HL-60 (cell line): ENCODE measurements at regions not wholly inside any gene's neighbourhood (a gene's known extent, or its start where the extent isn't known, plus 50 kb on each side); places are given as distances from the start of the nearest gene placed in this dataset.

Experiments
- GABPA ChIP-seq: IDR thresholded peaks from 2 replicates; pipeline ENCODE4 v1.6.1; 2012; ENCODE audit warnings: low read depth
- POLR2AphosphoS5 ChIP-seq: IDR thresholded peaks from 2 replicates; pipeline ENCODE4 v1.6.1; 2012; ENCODE audit warnings: low read depth
- SPI1 ChIP-seq: IDR thresholded peaks from 2 replicates; pipeline ENCODE4 v1.6.1; 2012; ENCODE audit warnings: low read depth, mild to moderate bottlenecking, borderline replicate concordance
- TF ChIP-seq, protein P1 (sequence below): IDR thresholded peaks from one replicate; pipeline ENCODE4 v1.5.1; 2011; ENCODE audit warnings: low read length, control low read depth, inconsistent platforms; ENCODE audit not compliant: insufficient read depth
- TF ChIP-seq, protein P2 (sequence below): IDR thresholded peaks from 2 replicates; pipeline ENCODE4 v1.6.1; 2012; ENCODE audit warnings: low read depth; ENCODE audit not compliant: insufficient replicate concordance

DNA sequence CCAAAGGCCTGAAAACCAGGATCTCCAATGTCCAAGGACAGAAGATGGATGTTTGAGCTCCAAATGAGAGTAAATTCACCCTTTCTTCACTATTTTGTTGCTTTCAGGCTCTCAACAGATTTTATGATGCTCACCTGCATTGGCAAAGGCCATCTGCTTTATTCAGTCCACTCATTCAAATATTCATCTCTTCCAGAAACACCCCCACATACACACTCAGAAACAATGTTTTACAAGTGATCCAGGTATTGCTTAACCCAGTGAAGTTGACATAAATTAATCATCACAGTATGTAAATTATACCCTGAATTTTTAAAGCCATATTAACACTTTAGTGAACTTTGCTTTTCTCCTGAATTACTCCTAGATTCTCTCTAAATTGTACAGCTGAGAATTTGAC lies 63.3 kb downstream of the DUSP6 start:
- TF ChIP-seq, protein P1, sequence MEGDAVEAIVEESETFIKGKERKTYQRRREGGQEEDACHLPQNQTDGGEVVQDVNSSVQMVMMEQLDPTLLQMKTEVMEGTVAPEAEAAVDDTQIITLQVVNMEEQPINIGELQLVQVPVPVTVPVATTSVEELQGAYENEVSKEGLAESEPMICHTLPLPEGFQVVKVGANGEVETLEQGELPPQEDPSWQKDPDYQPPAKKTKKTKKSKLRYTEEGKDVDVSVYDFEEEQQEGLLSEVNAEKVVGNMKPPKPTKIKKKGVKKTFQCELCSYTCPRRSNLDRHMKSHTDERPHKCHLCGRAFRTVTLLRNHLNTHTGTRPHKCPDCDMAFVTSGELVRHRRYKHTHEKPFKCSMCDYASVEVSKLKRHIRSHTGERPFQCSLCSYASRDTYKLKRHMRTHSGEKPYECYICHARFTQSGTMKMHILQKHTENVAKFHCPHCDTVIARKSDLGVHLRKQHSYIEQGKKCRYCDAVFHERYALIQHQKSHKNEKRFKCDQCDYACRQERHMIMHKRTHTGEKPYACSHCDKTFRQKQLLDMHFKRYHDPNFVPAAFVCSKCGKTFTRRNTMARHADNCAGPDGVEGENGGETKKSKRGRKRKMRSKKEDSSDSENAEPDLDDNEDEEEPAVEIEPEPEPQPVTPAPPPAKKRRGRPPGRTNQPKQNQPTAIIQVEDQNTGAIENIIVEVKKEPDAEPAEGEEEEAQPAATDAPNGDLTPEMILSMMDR = no peak
- TF ChIP-seq GABPA = no peak
- TF ChIP-seq POLR2AphosphoS5 = no peak
- no peak for TF ChIP-seq SPI1
- TF ChIP-seq, protein P2, sequence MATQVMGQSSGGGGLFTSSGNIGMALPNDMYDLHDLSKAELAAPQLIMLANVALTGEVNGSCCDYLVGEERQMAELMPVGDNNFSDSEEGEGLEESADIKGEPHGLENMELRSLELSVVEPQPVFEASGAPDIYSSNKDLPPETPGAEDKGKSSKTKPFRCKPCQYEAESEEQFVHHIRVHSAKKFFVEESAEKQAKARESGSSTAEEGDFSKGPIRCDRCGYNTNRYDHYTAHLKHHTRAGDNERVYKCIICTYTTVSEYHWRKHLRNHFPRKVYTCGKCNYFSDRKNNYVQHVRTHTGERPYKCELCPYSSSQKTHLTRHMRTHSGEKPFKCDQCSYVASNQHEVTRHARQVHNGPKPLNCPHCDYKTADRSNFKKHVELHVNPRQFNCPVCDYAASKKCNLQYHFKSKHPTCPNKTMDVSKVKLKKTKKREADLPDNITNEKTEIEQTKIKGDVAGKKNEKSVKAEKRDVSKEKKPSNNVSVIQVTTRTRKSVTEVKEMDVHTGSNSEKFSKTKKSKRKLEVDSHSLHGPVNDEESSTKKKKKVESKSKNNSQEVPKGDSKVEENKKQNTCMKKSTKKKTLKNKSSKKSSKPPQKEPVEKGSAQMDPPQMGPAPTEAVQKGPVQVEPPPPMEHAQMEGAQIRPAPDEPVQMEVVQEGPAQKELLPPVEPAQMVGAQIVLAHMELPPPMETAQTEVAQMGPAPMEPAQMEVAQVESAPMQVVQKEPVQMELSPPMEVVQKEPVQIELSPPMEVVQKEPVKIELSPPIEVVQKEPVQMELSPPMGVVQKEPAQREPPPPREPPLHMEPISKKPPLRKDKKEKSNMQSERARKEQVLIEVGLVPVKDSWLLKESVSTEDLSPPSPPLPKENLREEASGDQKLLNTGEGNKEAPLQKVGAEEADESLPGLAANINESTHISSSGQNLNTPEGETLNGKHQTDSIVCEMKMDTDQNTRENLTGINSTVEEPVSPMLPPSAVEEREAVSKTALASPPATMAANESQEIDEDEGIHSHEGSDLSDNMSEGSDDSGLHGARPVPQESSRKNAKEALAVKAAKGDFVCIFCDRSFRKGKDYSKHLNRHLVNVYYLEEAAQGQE = no peak
